Type B pancreatic cell (in vitro differentiated cells): ENCODE measurements at regions not wholly inside any gene's neighbourhood (a gene's known extent, or its start where the extent isn't known, plus 50 kb on each side); places are given as distances from the start of the nearest gene placed in this dataset.
"Not testable (repeated sequence)": the region's sequence is repeated elsewhere in the genome, so short reads cannot be mapped to it uniquely, and the experiment has no call there.

ENCODE experiments used
- DNase-seq: peaks from one replicate; pipeline ENCODE4 v3.0.0; 2021; ENCODE audit warnings: mixed read lengths; ENCODE audit not compliant: unreplicated experiment; ENCODE audit errors: extremely low spot score
- H3K27ac Mint-ChIP-seq: 2 replicates; pipeline ENCODE4 v1.8.0; 2021; ENCODE audit warnings: mild to moderate bottlenecking, mixed read lengths
- H3K27me3 Mint-ChIP-seq: 2 replicates; pipeline ENCODE4 v1.8.0; 2021; ENCODE audit warnings: mixed read lengths
- H3K36me3 Mint-ChIP-seq: 2 replicates; pipeline ENCODE4 v1.8.0; 2021; ENCODE audit warnings: mixed read lengths
- H3K4me1 Mint-ChIP-seq: one replicate; pipeline ENCODE4 v1.8.0; 2021; ENCODE audit warnings: mixed read lengths; ENCODE audit not compliant: unreplicated experiment
- H3K4me3 Mint-ChIP-seq: 2 replicates; pipeline ENCODE4 v1.8.0; 2021; ENCODE audit warnings: mild to moderate bottlenecking, mixed read lengths
- H3K9me3 Mint-ChIP-seq: 2 replicates; pipeline ENCODE4 v1.8.0; 2021; ENCODE audit warnings: mixed read lengths
- CTCF ChIP-seq: fragments of 200-600 bp; sonication (generic); conservative IDR thresholded peaks from 2 replicates; pipeline ENCODE4 v1.5.0; 2021; ENCODE audit warnings: antibody characterized with exemption, mild to moderate bottlenecking

GRCh38 chr6:34646714-34647113, 49.9 kb downstream of the ILRUN start:
- no peak for TF ChIP-seq CTCF

GRCh38 chr6:34645627-34646026, 50.9 kb downstream of the ILRUN start:
- no peaks in the 10 kb centered on the region for H3K27me3 Mint-ChIP-seq
- H3K27ac Mint-ChIP-seq: no peak overlapping the region
- peaks cover 36% of the 10 kb centered on the region for H3K36me3 Mint-ChIP-seq
- H3K4me1 Mint-ChIP-seq: no peaks in the 10 kb centered on the region
- TF ChIP-seq CTCF: no peak
- no peak for DNase-seq
- no peaks in the 10 kb centered on the region for H3K9me3 Mint-ChIP-seq
- H3K4me3 Mint-ChIP-seq: no peak overlapping the region

More at GRCh38 chr6:34646714-34647113, 49.9 kb downstream of the ILRUN start:
- no peak for DNase-seq
- H3K4me3 Mint-ChIP-seq: no peak overlapping the region
- H3K36me3 Mint-ChIP-seq: peaks cover 36% of the 10 kb centered on the region
- no peaks in the 10 kb centered on the region for H3K9me3 Mint-ChIP-seq
- no peak overlapping the region for H3K27ac Mint-ChIP-seq
- no peaks in the 10 kb centered on the region for H3K27me3 Mint-ChIP-seq
- H3K4me1 Mint-ChIP-seq: no peaks in the 10 kb centered on the region

- H3K36me3 Mint-ChIP-seq: peaks cover 35% of the 10 kb centered on the region
- no peak for TF ChIP-seq CTCF
- no peak for DNase-seq
- H3K27me3 Mint-ChIP-seq: no peaks in the 10 kb centered on the region
- H3K4me3 Mint-ChIP-seq: no peak overlapping the region
- H3K4me1 Mint-ChIP-seq: no peaks in the 10 kb centered on the region
- H3K9me3 Mint-ChIP-seq: no peaks in the 10 kb centered on the region
- no peak overlapping the region for H3K27ac Mint-ChIP-seq
These were observed 51.9 kb downstream of the ILRUN start for GRCh38 chr6:34644716-34645115.

GRCh38 chr6:34642427-34642826, 54.1 kb downstream of the ILRUN start:
- Mint-ChIP-seq H3K9me3 (no peaks in the 10 kb centered on the region), H3K27me3 (no peaks in the 10 kb centered on the region), H3K4me1 (no peaks in the 10 kb centered on the region), H3K36me3 (peaks cover 38% of the 10 kb centered on the region), H3K4me3 (no peak overlapping the region), H3K27ac (no peak overlapping the region)
- DNase-seq: no peak
- TF ChIP-seq CTCF: no peak

GRCh38 chr6:34640074-34640849, 56.3 kb downstream of the ILRUN start:
- Mint-ChIP-seq H3K27ac (peak overlapping the region; percentile 22), H3K36me3 (peaks cover 20% of the 10 kb centered on the region)
- H3K4me3 Mint-ChIP-seq: not testable (repeated sequence)

GRCh38 chr6:34638834-34639736, 57.5 kb downstream of the ILRUN start:
- H3K27me3 Mint-ChIP-seq: no peaks in the 10 kb centered on the region
- DNase-seq: no peak
- no peak for TF ChIP-seq CTCF
- no peaks in the 10 kb centered on the region for H3K9me3 Mint-ChIP-seq
- H3K27ac Mint-ChIP-seq: no peak overlapping the region
- no peaks in the 10 kb centered on the region for H3K4me1 Mint-ChIP-seq
- H3K36me3 Mint-ChIP-seq: peaks cover 11% of the 10 kb centered on the region
- no peak overlapping the region for H3K4me3 Mint-ChIP-seq

More at GRCh38 chr6:34640074-34640849, 56.3 kb downstream of the ILRUN start:
- DNase-seq, H3K4me1 Mint-ChIP-seq, H3K9me3 Mint-ChIP-seq, H3K27me3 Mint-ChIP-seq: not testable (repeated sequence)
